H1 (cell line): ENCODE measurements at regions not wholly inside any gene's neighbourhood (a gene's known extent, or its start where the extent isn't known, plus 50 kb on each side); places are given as distances from the start of the nearest gene placed in this dataset.

ENCODE experiments used
- BACH1 ChIP-seq: IDR thresholded peaks from 2 replicates; pipeline ENCODE4 v1.6.1; 2012; ENCODE audit warnings: low read length, improper control_type of control experiment
- EGR1 ChIP-seq: IDR thresholded peaks from 2 replicates; pipeline ENCODE4 v1.6.1; 2011; ENCODE audit warnings: low read depth, low read length, borderline replicate concordance
- HDAC2 ChIP-seq, 2 experiments: fragments of 300-600 bp in 1 of 2; sonication (generic) in 1 of 2; IDR thresholded peaks; 2 replicates each; pipeline ENCODE4 v1.6.1; 2011 to 2012; ENCODE audit warnings: low read depth in 2 of 2, low read length in 2 of 2, mild to moderate bottlenecking in 2 of 2, moderate library complexity in 2 of 2, borderline replicate concordance in 1 of 2, inconsistent platforms in 1 of 2
- KDM5A ChIP-seq: fragments of 200-600 bp; IDR thresholded peaks from 2 replicates; pipeline ENCODE4 v1.7.1; 2012; ENCODE audit warnings: mild to moderate bottlenecking, low read length, inconsistent platforms, mixed read lengths
- MAX ChIP-seq: IDR thresholded peaks from 2 replicates; pipeline ENCODE4 v1.6.1; 2012; ENCODE audit warnings: inconsistent platforms
- RFX5 ChIP-seq: IDR thresholded peaks from 2 replicates; pipeline ENCODE4 v1.6.1; 2011; ENCODE audit warnings: low read depth, low read length, improper control_type of control experiment, borderline replicate concordance
- RXRA ChIP-seq: IDR thresholded peaks from 2 replicates; pipeline ENCODE4 v1.6.1; 2011; ENCODE audit warnings: low read depth, mild to moderate bottlenecking, low read length, moderate library complexity; ENCODE audit not compliant: insufficient read depth
- TAF1 ChIP-seq: IDR thresholded peaks from 2 replicates; pipeline ENCODE4 v1.6.1; 2011; ENCODE audit warnings: mild to moderate bottlenecking, low read depth, low read length

- TF ChIP-seq EGR1 (no peak), RXRA (no peak), BACH1 (no peak), TAF1 (no peak), MAX (no peak), RFX5 (no peak), HDAC2 (IDR thresholded peaks at IDR 0.05; ENCODE audit: borderline replicate concordance in 1 of 2, low read depth in 2 of 2, low read length in 2 of 2) (no peak), KDM5A (no peak)
Observed at GRCh38 chr6:22150368-22151035, 146.3 kb downstream of the PRL start (continued).
